ENCODE measurements at regions not wholly inside any gene's neighbourhood (a gene's known extent, or its start where the extent isn't known, plus 50 kb on each side); places are given as distances from the start of the nearest gene placed in this dataset.
"Not testable (repeated sequence)": the region's sequence is repeated elsewhere in the genome, so short reads cannot be mapped to it uniquely, and the experiment has no call there.

- not testable (repeated sequence) for DNase-seq
Observed at GRCh38 chr14:105682442-105682841, 156.1 kb downstream of the TMEM121 start.

DNA sequence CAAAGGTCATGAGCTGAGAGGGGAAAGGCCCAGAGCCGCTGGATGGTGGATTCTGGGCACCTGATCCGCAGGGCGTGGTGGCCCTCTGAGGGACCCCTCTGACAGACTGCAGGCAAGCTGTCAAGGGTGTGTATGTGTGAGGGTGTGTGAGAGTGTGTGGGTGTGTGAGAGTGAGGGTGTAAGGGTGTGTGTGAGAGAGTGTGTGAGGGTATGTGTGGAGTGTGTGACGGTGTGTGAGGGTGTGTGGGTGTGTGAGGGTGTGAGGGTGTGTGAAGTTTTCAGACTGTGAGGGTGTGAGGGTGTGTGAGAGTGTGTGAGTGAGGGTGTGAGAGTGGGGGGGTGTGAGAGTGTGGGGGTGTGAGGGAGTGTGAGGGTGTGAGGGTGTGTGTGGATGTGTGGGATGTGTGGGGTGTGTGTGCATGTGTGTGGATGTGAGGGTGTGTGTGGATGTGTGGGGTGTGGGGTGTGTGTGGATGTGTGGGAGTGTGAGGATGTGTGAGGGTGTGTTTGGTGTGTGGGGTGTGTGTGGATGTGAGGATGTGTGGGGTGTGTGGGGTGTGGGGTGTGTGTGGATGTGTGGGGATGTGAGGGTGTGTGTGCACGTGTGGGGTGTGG is 156.7 kb downstream of the TMEM121 start:
- no peak for DNase-seq

DNA sequence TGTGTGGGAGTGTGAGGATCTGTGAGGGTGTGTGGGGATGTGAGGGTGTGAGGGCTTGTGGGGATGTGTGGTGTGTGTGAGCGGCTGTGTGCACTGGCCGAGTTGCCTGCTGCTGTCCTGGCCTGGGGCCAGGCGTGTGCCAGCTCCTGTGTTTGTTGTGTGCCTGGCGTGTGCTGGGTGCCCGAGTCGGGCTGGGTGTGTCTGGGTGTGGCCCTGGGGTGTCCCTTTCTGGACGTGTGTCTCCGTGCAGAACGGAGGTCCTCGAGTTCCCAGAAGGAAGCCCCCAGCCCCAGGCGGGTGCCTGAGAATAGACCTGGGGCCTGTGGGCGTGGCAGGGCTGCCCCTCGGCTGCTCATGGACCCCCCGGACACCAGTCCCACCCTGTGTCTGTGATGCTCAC is 157.7 kb downstream of the TMEM121 start:
- not testable (repeated sequence) for DNase-seq

- DNase-seq: not testable (repeated sequence)
Observed at GRCh38 chr14:105684597-105684996, 158.2 kb downstream of the TMEM121 start.

DNA sequence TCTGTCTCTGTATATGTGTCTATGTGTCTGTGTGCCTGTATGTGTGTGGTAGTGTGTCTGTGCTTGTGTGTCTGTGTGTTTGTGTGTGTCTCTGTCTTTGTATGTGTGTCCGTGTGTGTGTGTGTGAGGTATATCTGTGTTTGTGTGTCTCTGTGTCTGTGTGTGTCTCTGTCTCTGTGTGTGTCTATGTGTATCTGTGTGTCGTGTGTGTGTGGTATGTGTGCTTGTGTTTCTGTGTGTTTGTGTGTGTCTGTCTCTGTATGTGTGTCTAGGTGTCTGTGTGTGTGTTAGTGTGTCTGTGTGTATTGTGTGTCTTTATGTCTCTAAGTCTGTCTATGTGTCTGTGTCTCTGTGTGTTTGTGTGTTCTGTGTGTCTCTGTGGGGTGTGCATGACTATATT is 158.6 kb downstream of the TMEM121 start:
- no peak for DNase-seq

- DNase-seq: not testable (repeated sequence)
Observed at GRCh38 chr14:105685605-105686004, 159.2 kb downstream of the TMEM121 start.

GRCh38 chr14:105686050-105686449 is 159.7 kb downstream of the TMEM121 start:
- DNase-seq: not testable (repeated sequence)

DNA sequence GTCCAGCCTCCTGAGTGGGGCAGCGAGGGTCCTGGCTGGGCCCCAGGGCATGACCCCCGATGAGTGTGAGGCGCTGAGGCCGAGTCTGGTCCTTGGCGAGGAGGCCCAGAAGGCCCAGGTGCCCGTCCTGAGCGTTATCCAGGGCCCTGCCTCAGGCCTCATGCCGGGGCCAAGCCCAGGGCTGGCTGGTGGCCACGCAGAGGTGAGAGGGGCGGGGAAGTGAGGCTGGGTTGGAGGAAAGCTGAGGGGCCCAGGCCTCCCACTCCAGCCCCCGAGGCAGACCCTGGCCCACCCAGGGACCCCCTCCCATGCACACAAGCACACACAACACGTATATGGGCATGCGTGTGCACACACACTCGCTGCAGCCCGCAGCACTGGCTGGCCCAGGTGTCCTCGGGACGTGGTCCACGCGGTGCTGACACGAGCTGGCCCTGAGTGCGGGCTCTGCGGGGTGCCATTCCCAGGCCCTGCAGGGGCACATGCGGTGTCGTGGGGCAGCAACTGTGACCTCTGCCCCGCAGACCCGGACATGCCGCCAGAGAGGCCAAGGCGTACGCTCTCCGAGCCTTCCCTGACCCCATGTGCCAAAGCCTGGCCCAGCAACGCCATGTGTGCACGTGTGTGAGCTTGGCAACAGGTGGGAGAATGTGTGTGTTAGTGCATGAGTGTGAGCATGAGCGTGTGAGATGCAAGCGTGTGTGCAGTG is 160.2 kb downstream of the TMEM121 start:
- not testable (repeated sequence) for DNase-seq

DNA sequence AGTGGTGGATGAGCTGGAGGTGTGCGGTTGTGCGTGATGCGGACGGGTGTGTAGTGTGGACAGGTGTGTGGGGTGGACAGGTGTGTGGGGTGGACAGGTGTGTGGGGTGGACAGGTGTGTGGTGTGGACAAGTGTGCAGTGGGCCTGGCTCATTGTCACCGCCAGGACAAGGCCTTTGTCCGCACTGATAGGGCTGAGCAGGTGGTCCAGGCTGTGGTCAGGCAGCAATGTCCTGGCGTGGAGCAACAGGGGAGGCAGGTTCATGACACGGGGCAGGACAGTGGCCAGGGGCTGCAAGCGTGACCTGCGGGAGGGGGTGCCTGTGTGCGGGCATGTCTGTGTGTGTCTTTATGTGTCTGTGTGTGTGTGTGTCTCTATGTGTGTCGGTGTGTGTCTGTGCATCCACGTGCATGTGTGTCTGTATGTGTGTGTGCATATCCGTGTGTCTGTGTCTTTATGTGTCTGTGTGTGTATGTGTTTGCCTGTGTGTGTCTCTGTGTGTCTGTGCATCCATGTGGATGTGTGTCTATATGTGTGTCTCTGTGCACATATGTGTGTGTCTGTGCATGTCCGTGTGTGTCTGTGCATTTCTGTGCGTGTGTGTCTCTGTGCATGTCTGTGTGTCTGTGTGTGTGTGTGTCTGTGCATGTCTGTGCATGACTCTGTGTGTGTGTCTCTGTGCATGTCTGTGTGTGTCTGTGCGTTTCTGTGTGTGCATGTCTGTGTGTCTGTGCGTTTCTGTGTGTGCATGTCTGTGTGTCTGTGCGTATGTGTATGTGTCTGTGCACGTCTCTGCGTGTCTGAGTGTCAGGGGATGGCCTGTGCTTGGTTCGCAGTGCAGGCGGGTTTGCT is 161.0 kb downstream of the TMEM121 start:
- DNase-seq: not testable (repeated sequence)

DNA sequence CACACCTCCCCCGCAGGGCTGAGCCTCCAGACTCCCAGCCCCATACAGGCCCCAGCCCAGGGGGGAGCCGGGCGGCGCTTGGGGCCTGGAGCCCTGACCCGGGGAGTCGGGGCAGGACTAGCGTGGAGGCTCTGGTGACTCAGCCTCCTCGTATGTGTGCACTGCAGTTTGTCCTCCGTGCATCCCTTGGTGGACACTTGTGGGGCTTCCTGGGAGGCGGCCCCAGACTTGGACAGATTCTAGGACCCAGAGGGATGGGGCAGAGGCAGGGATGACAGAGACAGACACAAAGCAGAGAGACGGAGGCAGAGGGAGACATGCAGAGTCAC is 161.6 kb downstream of the TMEM121 start:
- DNase-seq: not testable (repeated sequence)

DNA sequence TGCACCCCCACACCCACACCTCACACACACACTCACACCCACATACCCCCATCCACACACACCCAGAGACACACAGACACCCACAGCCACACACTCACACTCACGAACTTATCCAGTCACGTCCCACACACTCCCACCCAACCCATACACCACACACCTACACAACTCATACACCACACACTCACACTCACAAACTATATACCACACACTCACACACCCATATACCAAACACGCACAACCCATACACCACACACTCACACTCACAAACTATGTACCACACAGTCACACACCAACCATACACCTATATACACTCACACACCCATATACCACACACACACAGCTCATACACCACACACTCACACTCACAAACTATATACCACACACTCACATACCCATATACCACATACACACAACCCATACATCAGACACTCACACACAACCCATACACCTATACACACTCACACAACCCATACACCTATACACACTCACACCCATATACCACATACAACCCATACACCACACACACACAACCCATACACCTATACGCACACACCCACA is 162.4 kb downstream of the TMEM121 start:
- DNase-seq: not testable (repeated sequence)

GRCh38 chr14:105689722-105690121 is 163.3 kb downstream of the TMEM121 start:
- DNase-seq: no peak

DNA sequence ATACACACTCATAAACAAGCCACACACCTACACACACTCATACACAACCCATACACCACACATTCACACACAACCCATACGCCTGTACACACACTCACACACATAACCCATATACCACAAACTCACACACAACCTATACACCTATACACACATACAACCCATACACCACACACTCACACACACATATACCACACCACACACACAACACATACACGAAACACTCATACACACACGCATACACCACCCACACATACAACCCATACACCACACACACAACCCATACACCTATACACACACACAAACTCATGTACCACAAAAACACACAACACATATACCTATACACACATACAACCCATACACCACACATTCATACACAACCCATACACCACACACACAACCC is 164.3 kb downstream of the TMEM121 start:
- DNase-seq: no peak

GRCh38 chr14:105691321-105692109 is 165.1 kb downstream of the TMEM121 start:
- peak; percentile 82 for DNase-seq

GRCh38 chr14:105692110-105692685 is 165.8 kb downstream of the TMEM121 start:
- not testable (repeated sequence) for DNase-seq

DNA sequence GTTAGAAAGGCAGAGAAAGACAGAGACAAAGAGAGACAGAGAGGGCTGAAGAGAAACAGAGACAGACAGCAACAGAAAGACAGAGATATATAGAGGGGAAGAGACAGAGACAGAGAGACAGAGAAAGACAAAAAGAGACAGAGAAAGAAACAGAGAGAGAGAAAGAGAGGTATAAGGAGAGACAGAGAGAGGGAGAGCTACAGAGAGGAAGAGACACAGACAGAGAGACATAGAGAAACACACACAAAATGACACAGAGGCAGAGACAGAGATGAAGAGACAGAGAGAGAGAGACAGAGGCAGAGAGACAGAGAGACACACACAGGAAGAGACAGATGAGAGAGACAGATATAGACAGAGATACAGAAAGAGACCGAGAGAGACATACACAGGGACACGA is 168.6 kb downstream of the TMEM121 start:
- no peak for DNase-seq

- DNase-seq: not testable (repeated sequence)
Observed at GRCh38 chr14:105696388-105696787, 170.0 kb downstream of the TMEM121 start.

GRCh38 chr14:105697414-105697813 is 171.0 kb downstream of the TMEM121 start:
- not testable (repeated sequence) for DNase-seq

GRCh38 chr14:105697955-105698354 is 171.6 kb downstream of the TMEM121 start:
- not testable (repeated sequence) for DNase-seq

DNA sequence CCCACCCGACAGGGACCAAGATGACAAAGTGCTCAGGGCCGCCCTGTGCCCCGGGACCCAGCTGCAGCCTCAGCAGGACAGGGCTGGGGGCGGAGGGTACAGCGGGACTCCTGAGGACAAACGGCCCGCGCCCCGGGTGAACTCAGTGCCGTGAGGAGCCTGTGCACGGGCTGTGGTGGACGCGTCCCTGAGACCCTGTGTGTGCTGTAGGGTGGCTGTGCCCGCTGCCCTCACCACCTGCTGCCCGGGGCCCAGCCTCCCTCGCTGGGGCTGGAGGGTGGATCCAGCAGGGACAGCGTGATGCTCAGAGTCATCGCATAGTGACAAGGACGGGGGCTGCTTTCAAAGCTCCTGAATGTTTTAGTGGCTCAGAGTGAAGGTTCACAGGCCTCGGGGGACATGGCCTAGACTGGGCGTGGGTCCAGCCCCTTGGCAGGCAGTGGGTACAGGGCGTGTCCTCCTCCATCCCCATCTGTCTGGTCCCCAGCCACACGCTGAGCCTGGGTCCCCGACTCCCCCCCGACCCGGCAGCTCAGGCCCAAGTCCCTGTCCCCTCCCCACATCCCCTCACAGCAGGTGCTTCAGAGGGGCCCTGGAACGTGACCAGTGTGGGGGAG is 172.7 kb downstream of the TMEM121 start:
- not testable (repeated sequence) for DNase-seq

DNA sequence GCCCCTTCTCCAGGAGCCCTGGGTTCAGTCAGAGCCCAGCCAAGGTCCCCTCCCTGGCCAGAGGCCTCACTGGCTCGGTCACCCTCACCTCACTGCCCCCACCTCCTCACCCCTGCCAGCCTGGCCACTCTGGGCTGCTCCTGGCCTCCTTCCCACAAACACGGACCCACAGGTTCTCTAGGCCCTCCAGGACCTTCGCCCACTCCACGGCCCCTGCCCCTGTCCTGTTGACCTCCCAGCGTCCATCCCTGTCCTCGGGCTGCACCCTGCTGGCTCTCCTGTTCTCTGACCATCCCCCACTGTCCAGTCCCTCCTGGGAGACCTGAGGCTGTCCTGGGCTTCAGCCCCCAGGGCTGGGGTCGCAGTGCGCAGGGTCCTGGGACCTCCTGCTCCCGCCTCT is 173.3 kb downstream of the TMEM121 start:
- not testable (repeated sequence) for DNase-seq

DNA sequence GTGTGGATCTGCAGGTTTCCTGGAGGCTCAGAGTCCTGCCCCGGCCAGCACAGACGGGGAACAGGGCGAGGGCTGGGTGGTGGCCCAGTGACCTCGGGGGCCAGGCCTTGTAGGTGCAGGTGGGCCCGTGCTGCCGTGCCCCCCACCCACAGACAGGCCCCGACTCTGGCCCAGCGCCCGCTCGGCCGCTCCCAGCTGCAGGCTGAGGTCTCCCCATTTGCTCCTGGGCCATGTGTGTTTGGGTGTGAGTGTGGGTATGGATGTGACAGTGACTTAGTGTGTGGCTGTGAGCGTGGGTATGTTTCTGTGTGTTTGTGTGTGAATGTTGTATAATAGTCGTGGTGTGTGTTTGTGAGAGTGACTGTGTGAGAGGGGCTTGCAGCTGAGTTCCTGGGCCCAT is 173.8 kb downstream of the TMEM121 start:
- not testable (repeated sequence) for DNase-seq
